ENCODE measurements at regions not wholly inside any gene's neighbourhood (a gene's known extent, or its start where the extent isn't known, plus 50 kb on each side); places are given as distances from the start of the nearest gene placed in this dataset.

DNA sequence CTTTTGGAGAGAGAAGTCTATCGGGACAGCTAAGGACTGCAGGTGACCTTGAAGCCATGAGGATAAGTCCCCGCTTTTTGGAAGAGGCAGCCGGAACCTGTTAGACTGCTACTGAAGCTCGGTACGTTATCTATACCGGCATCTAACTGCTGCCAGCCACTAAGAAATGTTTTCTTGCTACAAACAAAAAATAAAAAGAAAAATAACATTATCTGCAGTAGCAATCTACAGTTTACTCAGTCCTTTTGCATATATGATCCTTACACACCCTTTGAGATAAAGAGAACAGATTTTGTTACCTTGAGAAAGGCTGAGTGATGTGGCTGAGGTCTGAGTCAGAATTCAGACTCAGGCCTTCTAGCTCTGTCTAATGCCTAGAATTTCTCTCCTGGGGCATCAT is 314.6 kb downstream of the CDH26 start:
- Mint-ChIP-seq H3K27me3 (ENCODE audit: low read depth) (no peaks in the 10 kb centered on the region), H3K27ac (no peak overlapping the region), H3K9me3 (no peaks in the 10 kb centered on the region), H3K36me3 (ENCODE audit: low read depth) (no peaks in the 10 kb centered on the region), H3K4me1 (ENCODE audit: low read depth) (peaks cover 7% of the 10 kb centered on the region), H3K4me3 (ENCODE audit: low read depth) (no peak overlapping the region)
- intact Hi-C loops (cut with micrococcal nuclease) = no loop called here
- DNase-seq (ENCODE audit: low spot score) = no peak

- no peak overlapping the region for H3K27ac Mint-ChIP-seq
- H3K36me3 Mint-ChIP-seq (ENCODE audit: low read depth) = no peaks in the 10 kb centered on the region
- no peaks in the 10 kb centered on the region for H3K9me3 Mint-ChIP-seq
- H3K4me1 Mint-ChIP-seq (ENCODE audit: low read depth) = peaks cover 7% of the 10 kb centered on the region
- H3K4me3 Mint-ChIP-seq (ENCODE audit: low read depth) = no peak overlapping the region
- H3K27me3 Mint-ChIP-seq (ENCODE audit: low read depth) = no peaks in the 10 kb centered on the region
- intact Hi-C loops (cut with micrococcal nuclease) = no loop called here
- no peak for DNase-seq (ENCODE audit: low spot score)
Observed at GRCh38 chr20:60274717-60275116, 316.5 kb downstream of the CDH26 start.

DNA sequence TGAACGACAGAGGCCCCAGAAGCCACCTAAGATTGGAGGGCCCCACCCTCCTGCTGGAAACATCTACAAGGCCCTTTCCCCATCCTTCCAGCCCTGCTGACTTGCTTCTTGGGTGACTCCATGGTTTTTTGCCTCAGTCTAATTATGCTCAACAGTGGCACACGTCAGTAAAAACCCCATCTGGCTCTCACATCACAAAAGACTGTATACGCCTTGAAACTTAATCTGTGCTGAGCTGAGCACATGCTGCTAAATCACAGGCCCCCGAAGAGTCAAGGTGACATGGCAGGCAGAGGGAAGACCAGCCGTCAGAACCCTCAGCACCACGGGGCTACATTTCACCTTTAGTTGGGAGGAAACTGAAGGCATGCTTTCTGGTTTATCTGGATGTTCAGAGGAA is 323.1 kb downstream of the CDH26 start:
- DNase-seq (ENCODE audit: low spot score) = no peak
- no peaks in the 10 kb centered on the region for H3K27me3 Mint-ChIP-seq (ENCODE audit: low read depth)
- no peak overlapping the region for H3K4me3 Mint-ChIP-seq (ENCODE audit: low read depth)
- intact Hi-C loops (cut with micrococcal nuclease) = no loop called here
- no peak overlapping the region for H3K27ac Mint-ChIP-seq
- no peaks in the 10 kb centered on the region for H3K4me1 Mint-ChIP-seq (ENCODE audit: low read depth)
- H3K9me3 Mint-ChIP-seq = peaks cover 22% of the 10 kb centered on the region
- no peaks in the 10 kb centered on the region for H3K36me3 Mint-ChIP-seq (ENCODE audit: low read depth)

- Mint-ChIP-seq H3K9me3 (peaks cover 24% of the 10 kb centered on the region), H3K4me1 (ENCODE audit: low read depth) (no peaks in the 10 kb centered on the region), H3K36me3 (ENCODE audit: low read depth) (no peaks in the 10 kb centered on the region), H3K4me3 (ENCODE audit: low read depth) (no peak overlapping the region), H3K27me3 (ENCODE audit: low read depth) (no peaks in the 10 kb centered on the region), H3K27ac (no peak overlapping the region)
- no peak for DNase-seq (ENCODE audit: low spot score)
- intact Hi-C loops (cut with micrococcal nuclease) = no loop called here
Observed at GRCh38 chr20:60283281-60283680, 325.1 kb downstream of the CDH26 start.

DNA sequence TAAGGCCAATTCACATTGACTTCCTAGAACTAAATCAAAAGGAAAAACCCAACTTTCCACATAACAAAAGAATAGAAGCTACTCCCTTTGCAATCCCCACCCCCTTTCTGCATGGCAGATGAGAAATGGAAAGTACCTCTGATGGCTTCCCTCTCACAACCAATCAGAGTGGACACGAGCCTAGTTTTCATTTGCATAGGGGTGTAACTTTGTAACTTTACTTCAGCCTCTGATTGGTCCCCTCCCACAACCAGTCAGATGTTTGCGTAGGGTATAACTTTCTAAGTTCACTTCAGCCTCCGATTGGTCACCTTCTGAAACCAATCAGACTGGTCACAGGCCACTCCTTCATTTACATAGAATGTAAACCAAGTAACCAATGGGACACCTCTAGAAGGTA is 328.5 kb downstream of the CDH26 start:
- Mint-ChIP-seq H3K4me3 (ENCODE audit: low read depth) (no peak overlapping the region), H3K36me3 (ENCODE audit: low read depth) (no peaks in the 10 kb centered on the region), H3K9me3 (peaks cover 41% of the 10 kb centered on the region), H3K27ac (no peak overlapping the region), H3K27me3 (ENCODE audit: low read depth) (no peaks in the 10 kb centered on the region), H3K4me1 (ENCODE audit: low read depth) (no peaks in the 10 kb centered on the region)
- DNase-seq (ENCODE audit: low spot score) = no peak
- intact Hi-C loops (cut with micrococcal nuclease) = no loop called here

DNA sequence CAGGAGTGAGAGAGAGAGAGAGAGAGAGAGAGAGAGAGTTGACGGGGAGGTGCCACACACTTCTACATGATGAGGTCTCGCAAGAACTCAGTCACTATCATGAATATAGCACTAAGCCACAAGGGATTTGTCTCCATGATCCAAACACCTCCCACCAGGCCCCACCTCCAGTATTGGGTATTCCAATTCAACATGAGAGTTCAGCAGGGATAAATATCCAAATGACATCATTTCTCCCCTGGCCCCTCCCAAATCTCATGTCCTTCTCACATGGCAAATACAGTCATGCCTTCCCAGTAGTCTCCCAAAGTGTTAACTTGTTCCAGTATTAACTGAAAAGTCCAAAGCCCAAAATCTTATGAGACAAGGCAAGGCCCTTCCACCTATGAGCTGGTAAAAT is 330.7 kb downstream of the CDH26 start:
- Mint-ChIP-seq H3K4me1 (ENCODE audit: low read depth) (no peaks in the 10 kb centered on the region), H3K4me3 (ENCODE audit: low read depth) (no peak overlapping the region), H3K27ac (no peak overlapping the region), H3K9me3 (peaks cover 40% of the 10 kb centered on the region), H3K36me3 (ENCODE audit: low read depth) (no peaks in the 10 kb centered on the region), H3K27me3 (ENCODE audit: low read depth) (no peaks in the 10 kb centered on the region)
- intact Hi-C loops (cut with micrococcal nuclease) = no loop called here
- no peak for DNase-seq (ENCODE audit: low spot score)

- intact Hi-C loops (cut with micrococcal nuclease) = no loop called here
- Mint-ChIP-seq H3K36me3 (ENCODE audit: low read depth) (no peaks in the 10 kb centered on the region), H3K4me1 (ENCODE audit: low read depth) (no peaks in the 10 kb centered on the region), H3K27me3 (ENCODE audit: low read depth) (no peaks in the 10 kb centered on the region), H3K9me3 (peaks cover 26% of the 10 kb centered on the region), H3K27ac (no peak overlapping the region), H3K4me3 (ENCODE audit: low read depth) (no peak overlapping the region)
- no peak for DNase-seq (ENCODE audit: low spot score)
Observed at GRCh38 chr20:60292001-60292520, 333.8 kb downstream of the CDH26 start.

DNA sequence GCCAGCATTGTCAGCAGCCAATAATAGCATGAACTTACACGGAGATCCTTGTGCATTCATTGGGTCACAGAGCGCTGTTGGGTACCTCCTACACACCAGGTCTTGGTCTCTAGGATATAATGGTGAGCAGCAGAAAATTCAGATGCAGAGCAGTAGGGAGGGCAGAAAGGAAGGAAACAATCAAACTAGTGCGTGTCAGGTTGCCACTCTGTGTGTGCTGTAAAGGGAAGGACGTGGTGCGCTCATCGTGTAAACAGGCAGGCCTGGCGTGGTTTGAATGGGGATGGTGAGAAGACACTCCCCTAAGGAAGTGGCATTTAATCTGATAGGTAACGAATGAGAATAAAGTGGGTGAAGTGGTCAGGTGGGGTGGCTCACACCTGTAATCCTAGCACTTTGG is 336.4 kb downstream of the CDH26 start:
- H3K4me3 Mint-ChIP-seq (ENCODE audit: low read depth) = no peak overlapping the region
- H3K4me1 Mint-ChIP-seq (ENCODE audit: low read depth) = no peaks in the 10 kb centered on the region
- H3K9me3 Mint-ChIP-seq = peaks cover 26% of the 10 kb centered on the region
- no peak overlapping the region for H3K27ac Mint-ChIP-seq
- H3K36me3 Mint-ChIP-seq (ENCODE audit: low read depth) = no peaks in the 10 kb centered on the region
- DNase-seq (ENCODE audit: low spot score) = no peak
- intact Hi-C loops (cut with micrococcal nuclease) = no loop called here
- H3K27me3 Mint-ChIP-seq (ENCODE audit: low read depth) = no peaks in the 10 kb centered on the region

DNA sequence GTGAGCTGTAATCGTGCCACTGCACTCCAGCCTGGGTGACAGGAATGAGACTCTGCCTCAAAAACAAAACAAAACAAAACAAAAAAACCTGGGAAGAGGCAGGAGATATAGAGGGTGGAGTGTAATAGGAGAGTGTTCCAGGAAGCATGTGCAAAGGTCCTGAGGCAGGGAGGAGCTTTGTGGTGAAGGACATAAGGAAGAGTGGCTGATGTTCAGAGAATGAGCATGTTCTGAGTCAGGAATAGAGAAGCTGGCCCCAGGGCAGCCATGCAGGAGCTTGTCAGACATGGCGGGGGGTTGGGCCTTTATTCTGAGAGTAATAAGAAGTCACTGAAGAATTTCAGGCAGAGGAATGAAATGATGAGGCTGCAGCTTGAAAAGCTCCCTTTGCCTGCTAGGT is 337.0 kb downstream of the CDH26 start:
- Mint-ChIP-seq H3K27me3 (ENCODE audit: low read depth) (no peaks in the 10 kb centered on the region), H3K4me3 (ENCODE audit: low read depth) (no peak overlapping the region), H3K27ac (no peak overlapping the region), H3K4me1 (ENCODE audit: low read depth) (no peaks in the 10 kb centered on the region), H3K9me3 (peaks cover 25% of the 10 kb centered on the region), H3K36me3 (ENCODE audit: low read depth) (no peaks in the 10 kb centered on the region)
- intact Hi-C loops (cut with micrococcal nuclease) = no loop called here
- DNase-seq (ENCODE audit: low spot score) = no peak

GRCh38 chr20:60297649-60298048 is 339.4 kb downstream of the CDH26 start:
- DNase-seq (ENCODE audit: low spot score) = no peak
- Mint-ChIP-seq H3K9me3 (peaks cover under 1% of the 10 kb centered on the region), H3K27ac (no peak overlapping the region), H3K4me3 (ENCODE audit: low read depth) (no peak overlapping the region), H3K27me3 (ENCODE audit: low read depth) (no peaks in the 10 kb centered on the region), H3K4me1 (ENCODE audit: low read depth) (no peaks in the 10 kb centered on the region), H3K36me3 (ENCODE audit: low read depth) (no peaks in the 10 kb centered on the region)
- intact Hi-C loops (cut with micrococcal nuclease) = no loop called here

DNA sequence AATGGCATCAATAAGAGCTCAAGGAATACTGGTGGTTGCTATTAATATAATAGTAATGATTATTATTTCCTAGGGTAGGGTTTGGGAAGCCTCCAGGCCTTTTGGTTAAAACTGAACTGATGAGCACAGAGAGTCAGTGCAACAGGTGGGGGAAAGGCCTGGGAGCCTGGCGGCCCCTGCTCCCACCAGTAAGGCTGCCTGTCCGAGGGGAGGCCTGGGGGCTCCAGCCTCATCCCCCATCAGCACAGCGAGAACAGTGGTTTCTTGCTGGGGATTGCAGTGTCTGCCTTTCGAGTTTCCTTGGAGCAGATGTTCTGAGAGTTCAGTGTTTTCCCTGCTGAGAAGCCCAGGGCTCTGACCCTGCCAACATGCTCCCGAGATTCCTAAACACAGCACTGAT is 340.4 kb downstream of the CDH26 start:
- Mint-ChIP-seq H3K27ac (no peak overlapping the region), H3K9me3 (no peaks in the 10 kb centered on the region), H3K4me1 (ENCODE audit: low read depth) (no peaks in the 10 kb centered on the region), H3K36me3 (ENCODE audit: low read depth) (no peaks in the 10 kb centered on the region), H3K27me3 (ENCODE audit: low read depth) (no peaks in the 10 kb centered on the region), H3K4me3 (ENCODE audit: low read depth) (no peak overlapping the region)
- intact Hi-C loops (cut with micrococcal nuclease) = no loop called here
- no peak for DNase-seq (ENCODE audit: low spot score)

DNA sequence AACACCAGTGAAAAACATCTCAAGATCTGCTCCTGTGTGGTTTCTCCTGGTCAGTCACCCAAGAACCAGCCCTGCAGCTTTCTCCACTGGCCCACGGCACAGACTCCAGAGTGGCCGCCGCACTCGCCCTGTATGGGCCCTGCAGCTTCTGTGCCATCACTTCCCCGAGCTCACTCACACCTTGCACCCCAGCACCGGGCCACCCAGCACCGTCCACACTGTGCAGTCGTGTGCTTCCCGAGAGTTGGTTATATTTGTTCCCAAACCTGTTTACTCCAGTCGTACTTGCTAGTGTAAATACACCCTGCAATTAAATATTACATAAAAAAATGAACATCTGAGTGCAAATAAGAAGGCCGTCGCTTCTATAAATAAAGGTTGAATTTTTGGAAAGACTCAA is 341.7 kb downstream of the CDH26 start:
- Mint-ChIP-seq H3K36me3 (ENCODE audit: low read depth) (no peaks in the 10 kb centered on the region), H3K27ac (no peak overlapping the region), H3K4me1 (ENCODE audit: low read depth) (no peaks in the 10 kb centered on the region), H3K27me3 (ENCODE audit: low read depth) (no peaks in the 10 kb centered on the region), H3K4me3 (ENCODE audit: low read depth) (no peak overlapping the region), H3K9me3 (no peaks in the 10 kb centered on the region)
- no peak for DNase-seq (ENCODE audit: low spot score)
- intact Hi-C loops (cut with micrococcal nuclease) = no loop called here

DNA sequence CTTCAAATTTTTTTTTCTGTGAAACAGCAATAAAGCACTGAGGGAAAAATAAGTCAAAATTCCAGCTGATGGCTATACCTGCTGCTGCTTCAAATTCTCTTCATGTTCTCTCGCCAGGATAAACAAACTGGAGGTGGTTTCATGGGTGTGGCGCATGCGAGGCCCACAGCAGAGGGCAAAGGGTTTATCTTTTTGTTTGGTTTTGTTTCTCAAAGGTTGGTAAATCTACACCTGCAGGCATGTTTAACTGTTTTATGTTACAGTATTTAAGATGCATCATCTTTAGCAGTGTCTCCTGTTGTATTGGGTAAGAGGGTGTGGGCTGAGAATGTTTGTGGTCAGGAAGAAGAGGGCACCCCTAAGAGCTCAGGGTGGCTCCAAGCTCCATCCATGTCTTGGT is 342.2 kb downstream of the CDH26 start:
- H3K4me1 Mint-ChIP-seq (ENCODE audit: low read depth) = no peaks in the 10 kb centered on the region
- no peak overlapping the region for H3K27ac Mint-ChIP-seq
- no peak for DNase-seq (ENCODE audit: low spot score)
- no peaks in the 10 kb centered on the region for H3K27me3 Mint-ChIP-seq (ENCODE audit: low read depth)
- no peak overlapping the region for H3K4me3 Mint-ChIP-seq (ENCODE audit: low read depth)
- no peaks in the 10 kb centered on the region for H3K9me3 Mint-ChIP-seq
- H3K36me3 Mint-ChIP-seq (ENCODE audit: low read depth) = no peaks in the 10 kb centered on the region
- intact Hi-C loops (cut with micrococcal nuclease) = no loop called here

GRCh38 chr20:60302875-60303274 is 344.7 kb downstream of the CDH26 start:
- Mint-ChIP-seq H3K27ac (no peak overlapping the region), H3K4me1 (ENCODE audit: low read depth) (no peaks in the 10 kb centered on the region), H3K9me3 (no peaks in the 10 kb centered on the region), H3K27me3 (ENCODE audit: low read depth) (no peaks in the 10 kb centered on the region), H3K36me3 (ENCODE audit: low read depth) (no peaks in the 10 kb centered on the region), H3K4me3 (ENCODE audit: low read depth) (no peak overlapping the region)
- no peak for DNase-seq (ENCODE audit: low spot score)
- intact Hi-C loops (cut with micrococcal nuclease) = no loop called here
